ENCODE measurements at regions not wholly inside any gene's neighbourhood (a gene's known extent, or its start where the extent isn't known, plus 50 kb on each side); places are given as distances from the start of the nearest gene placed in this dataset.

DNA sequence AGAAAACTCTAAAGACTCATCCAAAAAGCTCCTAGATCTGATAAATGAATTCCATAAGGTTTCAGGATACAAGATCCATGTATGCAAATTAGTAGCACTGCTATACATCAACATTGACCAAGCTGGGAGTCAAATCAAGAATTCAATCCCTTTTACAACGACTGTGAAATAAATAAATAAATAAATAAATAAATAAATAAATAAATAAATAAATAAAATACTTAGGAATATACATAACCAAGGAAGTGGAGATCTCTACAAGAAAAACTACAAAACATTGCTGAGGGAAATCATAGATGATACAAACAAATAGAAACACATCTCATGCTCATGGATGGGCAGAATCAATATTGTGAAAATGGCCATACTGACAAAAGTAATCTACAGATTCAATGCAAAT lies 132.0 kb upstream of the NRSN1 start:
- TF ChIP-seq, protein P1, sequence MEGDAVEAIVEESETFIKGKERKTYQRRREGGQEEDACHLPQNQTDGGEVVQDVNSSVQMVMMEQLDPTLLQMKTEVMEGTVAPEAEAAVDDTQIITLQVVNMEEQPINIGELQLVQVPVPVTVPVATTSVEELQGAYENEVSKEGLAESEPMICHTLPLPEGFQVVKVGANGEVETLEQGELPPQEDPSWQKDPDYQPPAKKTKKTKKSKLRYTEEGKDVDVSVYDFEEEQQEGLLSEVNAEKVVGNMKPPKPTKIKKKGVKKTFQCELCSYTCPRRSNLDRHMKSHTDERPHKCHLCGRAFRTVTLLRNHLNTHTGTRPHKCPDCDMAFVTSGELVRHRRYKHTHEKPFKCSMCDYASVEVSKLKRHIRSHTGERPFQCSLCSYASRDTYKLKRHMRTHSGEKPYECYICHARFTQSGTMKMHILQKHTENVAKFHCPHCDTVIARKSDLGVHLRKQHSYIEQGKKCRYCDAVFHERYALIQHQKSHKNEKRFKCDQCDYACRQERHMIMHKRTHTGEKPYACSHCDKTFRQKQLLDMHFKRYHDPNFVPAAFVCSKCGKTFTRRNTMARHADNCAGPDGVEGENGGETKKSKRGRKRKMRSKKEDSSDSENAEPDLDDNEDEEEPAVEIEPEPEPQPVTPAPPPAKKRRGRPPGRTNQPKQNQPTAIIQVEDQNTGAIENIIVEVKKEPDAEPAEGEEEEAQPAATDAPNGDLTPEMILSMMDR (IDR thresholded peaks at IDR 0.05; ENCODE audit: borderline replicate concordance, extremely low read depth, low read length, poor library complexity, severe bottlenecking): no peak
- no peak for TF ChIP-seq EZH2 (IDR thresholded peaks at IDR 0.05; ENCODE audit: borderline replicate concordance, low read depth, low read length, severe bottlenecking)

Measured in DND-41 (cell line).